ENCODE measurements at regions not wholly inside any gene's neighbourhood (a gene's known extent, or its start where the extent isn't known, plus 50 kb on each side); places are given as distances from the start of the nearest gene placed in this dataset.

GRCh38 chr6:148658681-148659430 is 88.0 kb upstream of the UST start:
- no peak for TF ChIP-seq CTCF (IDR thresholded peaks at IDR 0.05; ENCODE audit: low read depth, low read length)
- TF ChIP-seq POLR2A (IDR thresholded peaks at IDR 0.05; ENCODE audit: extremely low read depth, insufficient read length), result no peak
